ENCODE measurements at regions not wholly inside any gene's neighbourhood (a gene's known extent, or its start where the extent isn't known, plus 50 kb on each side); places are given as distances from the start of the nearest gene placed in this dataset.

GRCh38 chr15:80342148-80342547, 62.0 kb upstream of the ARNT2 start:
- H3K4me3 ChIP-seq = no peak overlapping the region
- intact Hi-C loops (cut with DNase I) = no loop called here
- no peaks in the 10 kb centered on the region for H3K9me3 ChIP-seq
- 80% methylated on average over 4 of the region's 4 CpGs for WGBS
- no peaks in the 10 kb centered on the region for H3K36me3 ChIP-seq
- TF ChIP-seq CTCF (IDR thresholded peaks at IDR 0.05) = no peak
- no peak for TF ChIP-seq POLR2A (IDR thresholded peaks at IDR 0.05)
- no peak for TF ChIP-seq POLR2AphosphoS5 (IDR thresholded peaks at IDR 0.05)
- no peak overlapping the region for H3K27ac ChIP-seq
- no peaks in the 10 kb centered on the region for H3K27me3 ChIP-seq (replicated peaks; ENCODE audit: insufficient read depth)
- H3K4me1 ChIP-seq (replicated peaks) = no peaks in the 10 kb centered on the region
- DNase-seq (ENCODE audit: low spot score) = no peak

GRCh38 chr15:80343554-80343992, 60.6 kb upstream of the ARNT2 start:
- intact Hi-C loops (cut with DNase I) = no loop called here
- no peak for DNase-seq (ENCODE audit: low spot score)
- no peaks in the 10 kb centered on the region for H3K9me3 ChIP-seq
- no peaks in the 10 kb centered on the region for H3K4me1 ChIP-seq (replicated peaks)
- H3K27ac ChIP-seq = no peak overlapping the region
- no peaks in the 10 kb centered on the region for H3K36me3 ChIP-seq
- H3K27me3 ChIP-seq (replicated peaks; ENCODE audit: insufficient read depth) = no peaks in the 10 kb centered on the region
- H3K4me3 ChIP-seq = no peak overlapping the region
- TF ChIP-seq POLR2A (IDR thresholded peaks at IDR 0.05) = no peak
- TF ChIP-seq POLR2AphosphoS5 (IDR thresholded peaks at IDR 0.05) = no peak
- TF ChIP-seq CTCF (IDR thresholded peaks at IDR 0.05) = no peak
- 74% methylated on average over 3 of the region's 3 CpGs for WGBS

- H3K27ac ChIP-seq = no peak overlapping the region
- intact Hi-C loops (cut with DNase I) = no loop called here
- no peaks in the 10 kb centered on the region for H3K4me1 ChIP-seq (replicated peaks)
- no peaks in the 10 kb centered on the region for H3K9me3 ChIP-seq
- TF ChIP-seq CTCF (IDR thresholded peaks at IDR 0.05) = no peak
- TF ChIP-seq POLR2A (IDR thresholded peaks at IDR 0.05) = no peak
- TF ChIP-seq POLR2AphosphoS5 (IDR thresholded peaks at IDR 0.05) = no peak
- no peak overlapping the region for H3K4me3 ChIP-seq
- H3K27me3 ChIP-seq (replicated peaks; ENCODE audit: insufficient read depth) = no peaks in the 10 kb centered on the region
- H3K36me3 ChIP-seq = no peaks in the 10 kb centered on the region
- no peak for DNase-seq (ENCODE audit: low spot score)
- 76% methylated on average over 1 of the region's 1 CpG for WGBS
Observed at GRCh38 chr15:80350941-80351610, 53.1 kb upstream of the ARNT2 start.

All from prostate gland (tissue), 2 donors.